Neural crest cell (in vitro differentiated cells): ENCODE measurements at regions not wholly inside any gene's neighbourhood (a gene's known extent, or its start where the extent isn't known, plus 50 kb on each side); places are given as distances from the start of the nearest gene placed in this dataset.
"Not testable (repeated sequence)": the region's sequence is repeated elsewhere in the genome, so short reads cannot be mapped to it uniquely, and the experiment has no call there.

ENCODE experiments used
- DNase-seq: peaks from one replicate; pipeline ENCODE4 v3.0.0; 2021; ENCODE audit warnings: low read depth, mixed read lengths, low spot score
- H3K27ac Mint-ChIP-seq: one replicate; pipeline ENCODE4 v1.8.0; 2021; ENCODE audit warnings: mild to moderate bottlenecking, mixed read lengths; ENCODE audit not compliant: unreplicated experiment
- H3K27me3 Mint-ChIP-seq: 2 replicates; pipeline ENCODE4 v1.8.0; 2021; ENCODE audit warnings: low read depth, mild to moderate bottlenecking, mixed read lengths
- H3K36me3 Mint-ChIP-seq: 2 replicates; pipeline ENCODE4 v1.8.0; 2021; ENCODE audit warnings: low read depth, mild to moderate bottlenecking, mixed read lengths
- H3K4me1 Mint-ChIP-seq: 2 replicates; pipeline ENCODE4 v1.8.0; 2021; ENCODE audit warnings: mixed read lengths
- H3K4me3 Mint-ChIP-seq: one replicate; pipeline ENCODE4 v1.8.0; 2021; ENCODE audit warnings: mild to moderate bottlenecking, mixed read lengths
- H3K9me3 Mint-ChIP-seq: 2 replicates; pipeline ENCODE4 v1.8.0; 2021; ENCODE audit warnings: mixed read lengths
- TF ChIP-seq, protein P1 (sequence below): fragments of 200-600 bp; sonication (generic); conservative IDR thresholded peaks from 2 replicates; pipeline ENCODE4 v1.5.0; 2021; ENCODE audit warnings: antibody characterized with exemption, mild to moderate bottlenecking

DNA sequence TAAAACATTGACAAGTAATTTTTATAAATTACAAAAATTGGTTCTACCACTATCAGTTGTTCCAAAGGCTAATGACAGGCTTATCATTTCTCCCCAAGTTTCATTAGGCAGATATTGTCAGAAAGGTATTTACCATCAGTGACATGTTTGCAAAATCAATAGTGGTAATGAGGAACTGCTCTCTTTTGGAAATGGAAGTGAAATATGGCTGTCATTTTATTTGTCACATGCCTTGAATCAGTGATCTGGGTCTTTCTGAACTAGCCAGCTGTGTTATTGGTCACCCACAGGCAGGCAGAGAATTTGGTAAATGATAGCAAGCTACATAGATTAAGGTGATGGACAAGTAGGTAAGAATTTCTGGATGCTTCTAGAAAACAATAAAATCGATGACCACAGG lies 268.0 kb upstream of the ARHGEF26 start:
- Mint-ChIP-seq H3K36me3 (no peaks in the 10 kb centered on the region), H3K9me3 (no peaks in the 10 kb centered on the region), H3K4me3 (no peak overlapping the region), H3K27ac (no peak overlapping the region), H3K4me1 (peaks cover 21% of the 10 kb centered on the region), H3K27me3 (no peaks in the 10 kb centered on the region)
- TF ChIP-seq, protein P1, sequence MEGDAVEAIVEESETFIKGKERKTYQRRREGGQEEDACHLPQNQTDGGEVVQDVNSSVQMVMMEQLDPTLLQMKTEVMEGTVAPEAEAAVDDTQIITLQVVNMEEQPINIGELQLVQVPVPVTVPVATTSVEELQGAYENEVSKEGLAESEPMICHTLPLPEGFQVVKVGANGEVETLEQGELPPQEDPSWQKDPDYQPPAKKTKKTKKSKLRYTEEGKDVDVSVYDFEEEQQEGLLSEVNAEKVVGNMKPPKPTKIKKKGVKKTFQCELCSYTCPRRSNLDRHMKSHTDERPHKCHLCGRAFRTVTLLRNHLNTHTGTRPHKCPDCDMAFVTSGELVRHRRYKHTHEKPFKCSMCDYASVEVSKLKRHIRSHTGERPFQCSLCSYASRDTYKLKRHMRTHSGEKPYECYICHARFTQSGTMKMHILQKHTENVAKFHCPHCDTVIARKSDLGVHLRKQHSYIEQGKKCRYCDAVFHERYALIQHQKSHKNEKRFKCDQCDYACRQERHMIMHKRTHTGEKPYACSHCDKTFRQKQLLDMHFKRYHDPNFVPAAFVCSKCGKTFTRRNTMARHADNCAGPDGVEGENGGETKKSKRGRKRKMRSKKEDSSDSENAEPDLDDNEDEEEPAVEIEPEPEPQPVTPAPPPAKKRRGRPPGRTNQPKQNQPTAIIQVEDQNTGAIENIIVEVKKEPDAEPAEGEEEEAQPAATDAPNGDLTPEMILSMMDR: no peak
- DNase-seq: no peak

DNA sequence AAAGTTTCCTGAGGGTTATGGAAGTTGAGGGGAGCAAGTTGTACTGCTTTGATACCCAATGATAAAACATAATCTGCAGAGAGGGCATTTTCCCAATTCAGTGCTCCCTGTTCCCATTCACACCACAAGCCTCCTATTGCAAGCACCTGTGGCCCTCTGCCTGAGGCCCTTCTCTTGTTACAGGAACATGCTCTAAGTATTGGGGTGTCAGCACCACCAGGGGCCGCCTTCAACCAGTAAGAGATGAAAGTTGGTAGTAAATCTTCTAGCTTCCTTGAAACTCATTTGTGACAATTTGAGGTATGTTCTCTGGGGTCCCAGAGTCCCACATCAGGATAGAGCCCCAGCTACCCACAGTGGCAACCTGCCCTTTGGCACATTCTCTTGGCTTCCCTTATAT lies 265.4 kb upstream of the ARHGEF26 start:
- DNase-seq: no peak
- H3K36me3 Mint-ChIP-seq: no peaks in the 10 kb centered on the region
- no peaks in the 10 kb centered on the region for H3K27me3 Mint-ChIP-seq
- no peak overlapping the region for H3K4me3 Mint-ChIP-seq
- H3K9me3 Mint-ChIP-seq: no peaks in the 10 kb centered on the region
- no peak overlapping the region for H3K27ac Mint-ChIP-seq
- peaks cover 14% of the 10 kb centered on the region for H3K4me1 Mint-ChIP-seq
- TF ChIP-seq, protein P1: no peak

DNA sequence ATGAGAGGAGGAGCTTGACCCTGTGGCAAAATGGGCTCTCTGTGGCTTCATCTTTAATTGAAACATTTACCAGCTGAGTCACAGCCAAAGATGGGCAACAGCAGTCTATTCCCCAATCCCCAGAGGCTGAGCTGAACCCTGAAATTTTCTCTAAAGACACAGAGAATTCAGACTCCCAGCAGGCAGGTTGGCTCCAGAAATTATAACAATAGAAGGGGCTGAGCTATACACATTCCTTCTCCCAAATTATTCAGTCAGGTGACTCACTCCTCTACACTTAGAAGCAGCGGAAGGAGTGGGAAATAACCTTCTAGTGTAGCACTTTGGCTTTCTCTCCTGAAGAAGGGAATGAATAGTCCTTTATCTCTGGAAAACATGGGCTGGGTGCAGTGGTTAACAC lies 264.3 kb upstream of the ARHGEF26 start:
- Mint-ChIP-seq H3K27me3 (no peaks in the 10 kb centered on the region), H3K4me1 (peaks cover 14% of the 10 kb centered on the region), H3K36me3 (no peaks in the 10 kb centered on the region), H3K9me3 (no peaks in the 10 kb centered on the region), H3K27ac (no peak overlapping the region), H3K4me3 (no peak overlapping the region)
- TF ChIP-seq, protein P1: no peak
- no peak for DNase-seq

DNA sequence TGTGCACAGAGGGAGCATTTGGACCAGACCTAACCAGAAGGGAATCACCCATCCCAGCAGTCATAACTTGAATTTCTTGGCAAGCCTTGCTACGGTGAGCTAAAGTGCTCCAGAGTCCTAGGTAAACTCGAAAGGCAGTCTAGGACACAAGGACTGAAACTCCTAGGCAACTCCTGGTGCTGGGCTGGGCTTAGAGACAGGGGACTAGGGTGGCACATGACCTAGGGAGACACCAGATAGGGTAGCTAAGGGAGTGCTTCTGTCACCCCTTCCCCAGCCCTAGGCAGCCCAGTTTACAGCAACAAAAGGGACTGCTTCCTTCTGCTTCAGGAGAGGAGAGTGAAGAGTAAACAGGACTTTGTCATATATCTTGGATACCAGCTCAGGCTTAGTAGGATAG lies 256.4 kb upstream of the ARHGEF26 start:
- H3K36me3 Mint-ChIP-seq: no peaks in the 10 kb centered on the region
- H3K4me3 Mint-ChIP-seq: no peak overlapping the region
- H3K9me3 Mint-ChIP-seq: peaks cover 3% of the 10 kb centered on the region
- H3K4me1 Mint-ChIP-seq: no peaks in the 10 kb centered on the region
- H3K27me3 Mint-ChIP-seq: no peaks in the 10 kb centered on the region
- TF ChIP-seq, protein P1: no peak
- H3K27ac Mint-ChIP-seq: no peak overlapping the region
- no peak for DNase-seq

DNA sequence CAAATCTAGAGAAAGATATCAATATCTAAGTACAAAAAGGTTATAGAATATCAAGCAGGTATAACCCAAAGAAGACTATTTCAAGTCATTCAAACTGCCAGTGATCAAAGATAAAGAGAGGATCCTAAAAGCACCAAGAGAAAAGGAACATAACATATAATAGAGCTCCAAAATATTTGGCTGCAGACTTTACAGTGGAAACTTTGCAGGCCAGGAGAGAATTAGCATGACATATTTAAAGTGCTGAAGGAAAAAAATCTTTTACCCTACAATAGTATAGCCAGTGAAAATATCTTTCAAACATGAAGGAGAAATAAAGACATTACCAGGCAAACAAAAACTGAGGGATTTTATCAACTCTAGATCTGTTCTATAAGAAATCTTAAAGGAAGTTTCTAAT lies 254.3 kb upstream of the ARHGEF26 start:
- Mint-ChIP-seq H3K27me3 (no peaks in the 10 kb centered on the region), H3K27ac (no peak overlapping the region), H3K4me1 (no peaks in the 10 kb centered on the region), H3K4me3 (no peak overlapping the region), H3K9me3 (peaks cover 3% of the 10 kb centered on the region), H3K36me3 (no peaks in the 10 kb centered on the region)
- TF ChIP-seq, protein P1: no peak
- DNase-seq: no peak

DNA sequence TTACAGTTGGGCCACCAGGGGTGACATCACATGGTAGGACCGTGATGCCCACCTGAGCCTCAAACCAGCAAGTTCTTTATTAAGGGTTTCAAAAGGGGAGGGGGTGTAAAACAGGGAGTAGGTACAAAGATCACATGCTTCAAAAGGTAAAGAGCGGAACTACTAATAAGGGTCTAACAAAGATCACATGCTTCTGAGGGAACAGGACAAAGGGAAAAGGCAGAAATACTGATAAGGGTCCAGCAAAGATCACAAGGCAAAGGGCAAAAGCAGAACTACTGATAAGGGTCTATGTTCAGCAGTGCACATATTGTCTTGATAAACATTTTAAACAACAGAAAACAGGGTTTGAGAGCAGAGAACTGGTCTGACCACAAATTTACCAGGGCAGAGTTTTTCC lies 246.8 kb upstream of the ARHGEF26 start:
- H3K36me3 Mint-ChIP-seq, H3K27me3 Mint-ChIP-seq, H3K4me3 Mint-ChIP-seq, H3K4me1 Mint-ChIP-seq, DNase-seq: not testable (repeated sequence)
- Mint-ChIP-seq H3K27ac (peak overlapping the region; percentile 59), H3K9me3 (peaks cover 16% of the 10 kb centered on the region)
